ENCODE measurements at regions not wholly inside any gene's neighbourhood (a gene's known extent, or its start where the extent isn't known, plus 50 kb on each side); places are given as distances from the start of the nearest gene placed in this dataset.
A peak's percentile ranks its signal among the peaks of the same experiment; 100 is the strongest.

DNA sequence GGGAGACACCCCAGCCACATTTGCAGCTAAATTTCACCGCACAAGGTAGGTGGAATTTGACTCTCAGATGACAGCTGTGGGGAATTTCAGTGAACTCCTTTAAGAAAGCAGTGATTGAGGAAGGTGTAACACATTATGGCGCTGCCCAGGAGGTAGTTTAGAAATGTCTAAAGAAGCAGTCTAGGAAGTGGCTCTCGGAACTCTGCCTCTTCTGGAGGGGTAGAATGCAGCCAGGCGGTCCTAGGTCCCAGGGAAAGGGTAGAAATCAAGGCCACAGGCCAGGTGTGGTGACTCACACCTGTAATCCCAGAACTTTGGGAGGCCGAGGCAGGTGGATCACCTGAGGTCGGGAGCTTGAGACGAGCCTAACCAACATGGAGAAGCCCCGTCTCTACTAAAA, 179.0 kb upstream of the HAAO start:
- ChIA-PET CTCF (interaction anchor here (0.5 to 0.6 kb wide), 2 partner anchors 25 to 177 kb away, joined by 3 to 8 read pairs; no protein-coding TSS in a partner anchor), POLR2A (ENCODE audit: unreplicated experiment) (no interaction called here)
- no peaks in the 10 kb centered on the region for H3K9me2 ChIP-seq (ENCODE audit: insufficient read depth)
- no peak overlapping the region for H3K27ac ChIP-seq
- intact Hi-C loops (cut with micrococcal nuclease; ENCODE audit: unreplicated experiment), result loop anchor here (10.0 kb wide), 1 partner anchor 513 kb away; no protein-coding TSS in a partner anchor
- no peak overlapping the region for H3K4me3 ChIP-seq
- H3K79me2 ChIP-seq (ENCODE audit: low read depth), result no peaks in the 10 kb centered on the region
- H3F3A ChIP-seq (ENCODE audit: insufficient read depth, low read depth), result peaks cover 19% of the 10 kb centered on the region
- BruUV-seq (replicated peaks), result no TSS peak
- DNase-seq, result no peak
- H2AFZ ChIP-seq, result no peak overlapping the region
- TF ChIP-seq CTCF (conservative IDR thresholded peaks at IDR 0.05) (no peak), EZH2 (IDR thresholded peaks at IDR 0.05; ENCODE audit: low read depth) (no peak)
- H3K9me3 ChIP-seq (ENCODE audit: insufficient read depth, low read depth), result no peaks in the 10 kb centered on the region
- no peak overlapping the region for H3K4me2 ChIP-seq
- no peaks in the 10 kb centered on the region for H3K36me3 ChIP-seq (ENCODE audit: low read depth)
- H4K20me1 ChIP-seq (ENCODE audit: insufficient read depth), result no peaks in the 10 kb centered on the region
- peaks cover 26% of the 10 kb centered on the region for H3K4me1 ChIP-seq (replicated peaks; ENCODE audit: insufficient read depth)
- no peaks in the 10 kb centered on the region for H3K27me3 ChIP-seq (ENCODE audit: insufficient read depth, low read depth)

- Histone ChIP-seq H3K27ac (no peak overlapping the region), H2AFZ (no peak overlapping the region), H3K4me2 (no peak overlapping the region), H3K4me3 (no peak overlapping the region), H3F3A (ENCODE audit: insufficient read depth, low read depth) (peaks cover 21% of the 10 kb centered on the region), H3K9me3 (ENCODE audit: insufficient read depth, low read depth) (no peaks in the 10 kb centered on the region), H3K9me2 (ENCODE audit: insufficient read depth) (no peaks in the 10 kb centered on the region), H3K36me3 (ENCODE audit: low read depth) (no peaks in the 10 kb centered on the region), H3K4me1 (replicated peaks; ENCODE audit: insufficient read depth) (peaks cover 28% of the 10 kb centered on the region), H3K27me3 (ENCODE audit: insufficient read depth, low read depth) (no peaks in the 10 kb centered on the region), H4K20me1 (ENCODE audit: insufficient read depth) (no peaks in the 10 kb centered on the region), H3K79me2 (ENCODE audit: low read depth) (no peaks in the 10 kb centered on the region)
- no peak for DNase-seq
- intact Hi-C loops (cut with micrococcal nuclease; ENCODE audit: unreplicated experiment), result loop anchor here (10.0 kb wide), 1 partner anchor 515 kb away; no protein-coding TSS in a partner anchor
- no TSS peak for BruUV-seq (replicated peaks)
- POLR2A ChIA-PET (ENCODE audit: unreplicated experiment), result no interaction called here
- no peak for TF ChIP-seq CTCF (conservative IDR thresholded peaks at IDR 0.05)
- TF ChIP-seq EZH2 (IDR thresholded peaks at IDR 0.05; ENCODE audit: low read depth), result no peak
- CTCF ChIA-PET, result interaction anchor here (0.6 kb wide), 1 partner anchor 120 kb away, joined by 3 read pairs; no protein-coding TSS in a partner anchor
Measured at GRCh38 chr2:42970151-42970550, 177.8 kb upstream of the HAAO start.

GRCh38 chr2:42969231-42970150, 177.1 kb upstream of the HAAO start:
- no peak overlapping the region for H3K4me2 ChIP-seq
- no peaks in the 10 kb centered on the region for H3K79me2 ChIP-seq (ENCODE audit: low read depth)
- H2AFZ ChIP-seq, result no peak overlapping the region
- no peaks in the 10 kb centered on the region for H3K9me2 ChIP-seq (ENCODE audit: insufficient read depth)
- H3K9me3 ChIP-seq (ENCODE audit: insufficient read depth, low read depth), result no peaks in the 10 kb centered on the region
- H3K4me1 ChIP-seq (replicated peaks; ENCODE audit: insufficient read depth), result peaks cover 30% of the 10 kb centered on the region
- H3K4me3 ChIP-seq, result no peak overlapping the region
- peaks cover 27% of the 10 kb centered on the region for H3F3A ChIP-seq (ENCODE audit: insufficient read depth, low read depth)
- BruUV-seq (replicated peaks), result no TSS peak
- intact Hi-C loops (cut with micrococcal nuclease; ENCODE audit: unreplicated experiment), result loop anchor here (10.0 kb wide), 1 partner anchor 515 kb away; no protein-coding TSS in a partner anchor
- ChIA-PET CTCF (interaction anchor here (0.6 kb wide), 1 partner anchor 119 kb away, joined by 3 read pairs; no protein-coding TSS in a partner anchor), POLR2A (ENCODE audit: unreplicated experiment) (interaction anchor here (0.6 kb wide), 1 partner anchor 19 kb away, joined by 6 read pairs; no protein-coding TSS in a partner anchor)
- DNase-seq, result peak; percentile 47 to 73
- H4K20me1 ChIP-seq (ENCODE audit: insufficient read depth), result no peaks in the 10 kb centered on the region
- no peaks in the 10 kb centered on the region for H3K36me3 ChIP-seq (ENCODE audit: low read depth)
- TF ChIP-seq CTCF (conservative IDR thresholded peaks at IDR 0.05), result no peak
- no peak for TF ChIP-seq EZH2 (IDR thresholded peaks at IDR 0.05; ENCODE audit: low read depth)
- 0 out of 2 replicates have a peak overlapping the region, but pooled peaks have one; percentile 20 for H3K27ac ChIP-seq
- H3K27me3 ChIP-seq (ENCODE audit: insufficient read depth, low read depth), result no peaks in the 10 kb centered on the region

All from PC-9 (cell line).